Ascending aorta (tissue), 2 donors: ENCODE measurements at regions not wholly inside any gene's neighbourhood (a gene's known extent, or its start where the extent isn't known, plus 50 kb on each side); places are given as distances from the start of the nearest gene placed in this dataset.

Experiments
- DNase-seq, 2 donors: peaks; one replicate each; pipeline ENCODE4 v3.0.0-alpha.2; 2019; ENCODE audit warnings: low spot score in 2 of 2
- H3K27ac ChIP-seq, 2 donors: fragments of 200-600 bp; sonication (generic); one replicate each; pipeline ENCODE4 v1.5.1; 2016 to 2017; ENCODE audit warnings: mild to moderate bottlenecking in 1 of 2
- H3K27me3 ChIP-seq: fragments of 200-600 bp; sonication (generic); one replicate; pipeline ENCODE4 v1.5.1; 2017
- H3K36me3 ChIP-seq, 2 donors: fragments of 200-600 bp; sonication (generic); one replicate each; pipeline ENCODE4 v1.5.1; 2016
- H3K4me1 ChIP-seq, 2 donors: fragments of 200-600 bp; sonication (generic); one replicate each; pipeline ENCODE4 v1.5.1; 2016 to 2017; ENCODE audit warnings: mild to moderate bottlenecking in 1 of 2
- H3K4me3 ChIP-seq, 2 donors: fragments of 200-600 bp; sonication (generic); one replicate each; pipeline ENCODE4 v1.5.1; 2016 to 2017; ENCODE audit warnings: mild to moderate bottlenecking in 1 of 2
- H3K9me3 ChIP-seq, 2 donors: fragments of 200-600 bp; sonication (generic); one replicate each; pipeline ENCODE4 v1.5.1; 2016
- CTCF ChIP-seq, 3 experiments: fragments of 200-600 bp in 2 of 3; fragments of 450-650 bp in 1 of 3; sonication (generic) in 2 of 3; IDR thresholded peaks; one replicate each; pipeline ENCODE4 v1.5.1; 2016 to 2019; ENCODE audit warnings: antibody characterized with exemption in 3 of 3, mild to moderate bottlenecking in 1 of 3, moderate library complexity in 1 of 3
- intact Hi-C: fragments of 100-400 bp; cut with DNase I; formaldehyde crosslinking; loops from one replicate; pipeline ENCODE4 v1.15.1; 2023

GRCh38 chr6:43997345-43997677 lies 129.9 kb downstream of the MRPL14 start:
- Histone ChIP-seq H3K27ac (peak overlapping the region in 1 of 2 donors; percentile 66), H3K4me3 (no peak overlapping the region), H3K9me3 (no peaks in the 10 kb centered on the region), H3K27me3 (no peaks in the 10 kb centered on the region), H3K4me1 (peaks cover 3 to 7% of the 10 kb centered on the region in 2 donors), H3K36me3 (no peaks in the 10 kb centered on the region)
- TF ChIP-seq CTCF (IDR thresholded peaks at IDR 0.05), result no peak
- DNase-seq, result no peak
- intact Hi-C loops, result no loop called here

- Histone ChIP-seq H3K9me3 (no peaks in the 10 kb centered on the region), H3K4me1 (peaks cover 3 to 7% of the 10 kb centered on the region in 2 donors), H3K27ac (peak overlapping the region in 1 of 2 donors; percentile 66), H3K4me3 (no peak overlapping the region), H3K27me3 (no peaks in the 10 kb centered on the region), H3K36me3 (no peaks in the 10 kb centered on the region)
- intact Hi-C loops, result no loop called here
- no peak for TF ChIP-seq CTCF (IDR thresholded peaks at IDR 0.05)
- no peak for DNase-seq
Observed at GRCh38 chr6:43996618-43997344, 130.5 kb downstream of the MRPL14 start.

GRCh38 chr6:43995137-43995536 lies 132.1 kb downstream of the MRPL14 start:
- H3K36me3 ChIP-seq, result no peaks in the 10 kb centered on the region
- peaks cover 3 to 14% of the 10 kb centered on the region in 2 donors for H3K4me1 ChIP-seq
- no peak for TF ChIP-seq CTCF (IDR thresholded peaks at IDR 0.05)
- intact Hi-C loops, result no loop called here
- no peak overlapping the region for H3K27ac ChIP-seq
- no peak for DNase-seq
- H3K4me3 ChIP-seq, result no peak overlapping the region
- H3K27me3 ChIP-seq, result no peaks in the 10 kb centered on the region
- no peaks in the 10 kb centered on the region for H3K9me3 ChIP-seq

GRCh38 chr6:43993881-43994523 lies 133.2 kb downstream of the MRPL14 start:
- no peaks in the 10 kb centered on the region for H3K27me3 ChIP-seq

More at GRCh38 chr6:43993881-43994523, 133.2 kb downstream of the MRPL14 start:
- peak overlapping the region in 1 of 2 donors; percentile 78 for H3K27ac ChIP-seq
- H3K36me3 ChIP-seq, result no peaks in the 10 kb centered on the region
- no peak for DNase-seq
- intact Hi-C loops, result loop anchor here (2.0 to 5.0 kb wide), 2 partner anchors 21 to 63 kb away; no protein-coding TSS in a partner anchor
- H3K4me1 ChIP-seq, result peaks cover 6 to 20% of the 10 kb centered on the region in 2 donors
- H3K4me3 ChIP-seq, result no peak overlapping the region
- TF ChIP-seq CTCF (IDR thresholded peaks at IDR 0.05), result no peak
- H3K9me3 ChIP-seq, result no peaks in the 10 kb centered on the region
